ENCODE measurements at regions not wholly inside any gene's neighbourhood (a gene's known extent, or its start where the extent isn't known, plus 50 kb on each side); places are given as distances from the start of the nearest gene placed in this dataset.
A peak's percentile ranks its signal among the peaks of the same experiment; 100 is the strongest.
"Not testable (repeated sequence)": the region's sequence is repeated elsewhere in the genome, so short reads cannot be mapped to it uniquely, and the experiment has no call there.

GRCh38 chr5:99089822-99090549 lies 161.2 kb upstream of the CHD1 start:
- DNase-seq (ENCODE audit: extremely low read depth, low read depth), result no peak

- DNase-seq (ENCODE audit: extremely low read depth, low read depth), result no peak
Observed at GRCh38 chr5:99088309-99088708, 159.5 kb upstream of the CHD1 start.

GRCh38 chr5:99083197-99083596 lies 154.4 kb upstream of the CHD1 start:
- no peak for DNase-seq (ENCODE audit: extremely low read depth, low read depth)

- DNase-seq (ENCODE audit: extremely low read depth, low read depth), result no peak
Observed at GRCh38 chr5:99081711-99082110, 152.9 kb upstream of the CHD1 start.

GRCh38 chr5:99076723-99077640 lies 148.2 kb upstream of the CHD1 start:
- no peak for DNase-seq (ENCODE audit: extremely low read depth, low read depth)

GRCh38 chr5:99072846-99073245 lies 144.0 kb upstream of the CHD1 start:
- DNase-seq (ENCODE audit: extremely low read depth, low read depth), result no peak

- DNase-seq (ENCODE audit: extremely low read depth, low read depth), result no peak
Observed at GRCh38 chr5:99070822-99071221, 142.0 kb upstream of the CHD1 start.

- DNase-seq (ENCODE audit: extremely low read depth, low read depth), result no peak
Observed at GRCh38 chr5:99070362-99070761, 141.6 kb upstream of the CHD1 start.

- DNase-seq (ENCODE audit: extremely low read depth, low read depth), result no peak
Observed at GRCh38 chr5:99068944-99069650, 140.3 kb upstream of the CHD1 start.

GRCh38 chr5:99063737-99064136 lies 134.9 kb upstream of the CHD1 start:
- DNase-seq (ENCODE audit: extremely low read depth, low read depth), result no peak

GRCh38 chr5:99061711-99062110 lies 132.9 kb upstream of the CHD1 start:
- no peak for DNase-seq (ENCODE audit: extremely low read depth, low read depth)

- DNase-seq (ENCODE audit: extremely low read depth, low read depth), result no peak
Observed at GRCh38 chr5:99061299-99061698, 132.5 kb upstream of the CHD1 start.

GRCh38 chr5:99060306-99061261 lies 131.8 kb upstream of the CHD1 start:
- peak; percentile 72 for DNase-seq (ENCODE audit: extremely low read depth, low read depth)

GRCh38 chr5:99059685-99060084 lies 130.9 kb upstream of the CHD1 start:
- DNase-seq (ENCODE audit: extremely low read depth, low read depth), result no peak

GRCh38 chr5:99058466-99058865 lies 129.7 kb upstream of the CHD1 start:
- no peak for DNase-seq (ENCODE audit: extremely low read depth, low read depth)

GRCh38 chr5:99054972-99055371 lies 126.2 kb upstream of the CHD1 start:
- DNase-seq (ENCODE audit: extremely low read depth, low read depth), result no peak

GRCh38 chr5:99045871-99046270 lies 117.1 kb upstream of the CHD1 start:
- no peak for DNase-seq (ENCODE audit: extremely low read depth, low read depth)

- DNase-seq (ENCODE audit: extremely low read depth, low read depth), result not testable (repeated sequence)
Observed at GRCh38 chr5:99043257-99043656, 114.5 kb upstream of the CHD1 start.

- no peak for DNase-seq (ENCODE audit: extremely low read depth, low read depth)
Observed at GRCh38 chr5:99037668-99038067, 108.9 kb upstream of the CHD1 start.

- DNase-seq (ENCODE audit: extremely low read depth, low read depth), result no peak
Observed at GRCh38 chr5:99035942-99036341, 107.1 kb upstream of the CHD1 start.

All from NCI-H460 (cell line).